Liver (tissue), 7 donors: ENCODE measurements at regions not wholly inside any gene's neighbourhood (a gene's known extent, or its start where the extent isn't known, plus 50 kb on each side); places are given as distances from the start of the nearest gene placed in this dataset.

Source experiments
- DNase-seq: peaks from one replicate; pipeline ENCODE4 v3.0.0-alpha.2; 2017; ENCODE audit warnings: low spot score
- H3K27ac ChIP-seq, 2 donors: one replicate each; pipeline ENCODE4 v1.7.0; 2013; ENCODE audit warnings: inconsistent platforms in 2 of 2, low read length in 2 of 2, control low read depth in 1 of 2, low read depth in 1 of 2, mild to moderate bottlenecking in 1 of 2
- H3K27me3 ChIP-seq, 4 donors: one replicate each; pipeline versions ENCODE4 v1.6.1 to v1.7.0; 2013; ENCODE audit warnings: low read length in 3 of 4, inconsistent platforms in 1 of 4, mild to moderate bottlenecking in 1 of 4, moderate library complexity in 1 of 4; ENCODE audit not compliant: control insufficient read depth in 4 of 4, insufficient read depth in 4 of 4
- H3K36me3 ChIP-seq, 4 donors: one replicate each; pipeline versions ENCODE4 v1.6.1 to v1.7.0; 2013; ENCODE audit warnings: low read length in 3 of 4, mild to moderate bottlenecking in 3 of 4, low read depth in 1 of 4, moderate library complexity in 1 of 4; ENCODE audit not compliant: control insufficient read depth in 4 of 4, insufficient read depth in 3 of 4
- H3K4me1 ChIP-seq, 4 donors: one replicate each; pipeline versions ENCODE4 v1.6.1 to v1.7.0; 2013; ENCODE audit warnings: low read length in 3 of 4, mild to moderate bottlenecking in 3 of 4, moderate library complexity in 1 of 4; ENCODE audit not compliant: control insufficient read depth in 4 of 4, insufficient read depth in 4 of 4
- H3K4me3 ChIP-seq, 3 donors: one replicate each; pipeline versions ENCODE4 v1.6.1 to v1.7.0; 2013; ENCODE audit warnings: low read length in 3 of 3, control low read depth in 1 of 3, low read depth in 1 of 3, mild to moderate bottlenecking in 1 of 3
- H3K9ac ChIP-seq, 2 donors: one replicate each; pipeline ENCODE4 v1.7.0; 2013; ENCODE audit warnings: low read length in 2 of 2, mild to moderate bottlenecking in 2 of 2, moderate library complexity in 2 of 2, control low read depth in 1 of 2, low read depth in 1 of 2
- H3K9me3 ChIP-seq, 4 donors: one replicate each; pipeline versions ENCODE4 v1.6.1 to v1.7.0; 2013; ENCODE audit warnings: low read length in 3 of 4; ENCODE audit not compliant: control insufficient read depth in 4 of 4
- EGR1 ChIP-seq, 2 donors: IDR thresholded peaks; 2 replicates each; pipeline ENCODE4 v1.6.1; 2016 to 2018; ENCODE audit warnings: antibody characterized with exemption in 2 of 2, low read depth in 2 of 2
- FOXA1 ChIP-seq: IDR thresholded peaks from 2 replicates; pipeline ENCODE4 v1.6.1; 2016; ENCODE audit warnings: antibody characterized with exemption
- FOXA2 ChIP-seq: IDR thresholded peaks from 2 replicates; pipeline ENCODE4 v1.6.1; 2016; ENCODE audit warnings: antibody characterized with exemption
- GABPA ChIP-seq, 2 donors: IDR thresholded peaks in 1 of 2; conservative IDR thresholded peaks in 1 of 2; 2 replicates each; pipeline ENCODE4 v1.6.1; 2016; ENCODE audit warnings: antibody characterized with exemption in 2 of 2, mild to moderate bottlenecking in 1 of 2, moderate library complexity in 1 of 2
- HNF4A ChIP-seq, 2 donors: conservative IDR thresholded peaks; 2 replicates each; pipeline ENCODE4 v1.6.1; 2016; ENCODE audit warnings: antibody characterized with exemption in 2 of 2, mild to moderate bottlenecking in 2 of 2
- HNF4G ChIP-seq: IDR thresholded peaks from 2 replicates; pipeline ENCODE4 v1.6.1; 2016; ENCODE audit warnings: antibody characterized with exemption
- JUND ChIP-seq, 2 donors: IDR thresholded peaks; 2 replicates each; pipeline ENCODE4 v1.6.1; 2016; ENCODE audit warnings: antibody characterized with exemption in 2 of 2
- NR2F2 ChIP-seq: IDR thresholded peaks from 2 replicates; pipeline ENCODE4 v1.6.1; 2016; ENCODE audit warnings: antibody characterized with exemption
- RAD21 ChIP-seq, 2 donors: IDR thresholded peaks; 2 replicates each; pipeline ENCODE4 v1.6.1; 2016; ENCODE audit warnings: antibody characterized with exemption in 2 of 2, mild to moderate bottlenecking in 2 of 2
- RXRA ChIP-seq, 2 donors: IDR thresholded peaks; 2 replicates each; pipeline ENCODE4 v1.6.1; 2017 to 2018; ENCODE audit warnings: antibody characterized with exemption in 2 of 2, mild to moderate bottlenecking in 1 of 2
- SP1 ChIP-seq: IDR thresholded peaks from 2 replicates; pipeline ENCODE4 v1.6.1; 2018; ENCODE audit warnings: antibody characterized with exemption, mild to moderate bottlenecking
- TAF1 ChIP-seq: conservative IDR thresholded peaks from 2 replicates; pipeline ENCODE4 v1.6.1; 2016; ENCODE audit warnings: antibody characterized with exemption, mild to moderate bottlenecking
- YY1 ChIP-seq: IDR thresholded peaks from 2 replicates; pipeline ENCODE4 v1.6.1; 2016; ENCODE audit warnings: antibody characterized with exemption, mild to moderate bottlenecking
- TF ChIP-seq, protein P1 (sequence below): IDR thresholded peaks from 2 replicates; pipeline ENCODE4 v1.6.1; 2016; ENCODE audit warnings: antibody characterized with exemption, mild to moderate bottlenecking
- TF ChIP-seq, protein P2 (sequence below): fragments of 150-350 bp; IDR thresholded peaks from 2 replicates; pipeline ENCODE4 v1.5.1; 2017; ENCODE audit warnings: improper control_type of control experiment, low read depth, low read length; ENCODE audit not compliant: missing input control
- TF ChIP-seq, protein P3 (sequence below): IDR thresholded peaks from 2 replicates; pipeline ENCODE4 v1.6.1; 2016; ENCODE audit warnings: antibody characterized with exemption
- TF ChIP-seq, protein P4 (sequence below): IDR thresholded peaks from 2 replicates; pipeline ENCODE4 v1.6.1; 2016; ENCODE audit warnings: antibody characterized with exemption
- TF ChIP-seq, protein P5 (sequence below): IDR thresholded peaks from 2 replicates; pipeline ENCODE4 v1.6.1; 2016; ENCODE audit warnings: antibody characterized with exemption
- donor health status: healthy.
- donor health status: healthy.
- donor health status: healthy.
- donor health status: healthy.

DNA sequence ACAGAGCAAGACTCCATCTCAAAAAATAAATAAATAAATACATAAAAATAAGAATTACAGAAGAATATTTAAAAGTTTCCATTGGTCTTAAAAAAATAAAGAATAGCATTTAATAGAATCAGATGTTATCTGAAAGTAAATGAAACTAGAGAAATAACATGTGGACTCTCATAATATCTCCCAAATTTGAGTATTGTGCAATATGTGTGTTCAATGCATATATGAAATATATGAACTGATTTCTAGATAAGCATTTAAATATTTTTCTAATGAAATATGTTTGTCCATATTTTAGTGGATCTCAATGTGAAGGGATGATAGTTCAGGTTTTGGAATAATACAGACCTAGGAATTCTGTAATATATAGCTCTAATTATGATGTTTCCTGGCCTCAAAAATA, 265.9 kb upstream of the PMFBP1 start:
- DNase-seq, result no peak
- no peak overlapping the region for H3K9ac ChIP-seq
- TF ChIP-seq JUND (IDR thresholded peaks at IDR 0.05) (no peak), SP1 (no peak), GABPA (IDR thresholded peaks at IDR 0.05 in 1 of 2, conservative IDR thresholded peaks at IDR 0.05 in 1 of 2) (no peak), RXRA (IDR thresholded peaks at IDR 0.05) (no peak), TAF1 (no peak), FOXA2 (no peak), HNF4A (conservative IDR thresholded peaks at IDR 0.05) (no peak), FOXA1 (no peak), EGR1 (IDR thresholded peaks at IDR 0.05; ENCODE audit: low read depth in 2 of 2) (no peak), YY1 (no peak), NR2F2 (no peak), HNF4G (no peak), RAD21 (IDR thresholded peaks at IDR 0.05) (no peak)
- TF ChIP-seq, protein P1, sequence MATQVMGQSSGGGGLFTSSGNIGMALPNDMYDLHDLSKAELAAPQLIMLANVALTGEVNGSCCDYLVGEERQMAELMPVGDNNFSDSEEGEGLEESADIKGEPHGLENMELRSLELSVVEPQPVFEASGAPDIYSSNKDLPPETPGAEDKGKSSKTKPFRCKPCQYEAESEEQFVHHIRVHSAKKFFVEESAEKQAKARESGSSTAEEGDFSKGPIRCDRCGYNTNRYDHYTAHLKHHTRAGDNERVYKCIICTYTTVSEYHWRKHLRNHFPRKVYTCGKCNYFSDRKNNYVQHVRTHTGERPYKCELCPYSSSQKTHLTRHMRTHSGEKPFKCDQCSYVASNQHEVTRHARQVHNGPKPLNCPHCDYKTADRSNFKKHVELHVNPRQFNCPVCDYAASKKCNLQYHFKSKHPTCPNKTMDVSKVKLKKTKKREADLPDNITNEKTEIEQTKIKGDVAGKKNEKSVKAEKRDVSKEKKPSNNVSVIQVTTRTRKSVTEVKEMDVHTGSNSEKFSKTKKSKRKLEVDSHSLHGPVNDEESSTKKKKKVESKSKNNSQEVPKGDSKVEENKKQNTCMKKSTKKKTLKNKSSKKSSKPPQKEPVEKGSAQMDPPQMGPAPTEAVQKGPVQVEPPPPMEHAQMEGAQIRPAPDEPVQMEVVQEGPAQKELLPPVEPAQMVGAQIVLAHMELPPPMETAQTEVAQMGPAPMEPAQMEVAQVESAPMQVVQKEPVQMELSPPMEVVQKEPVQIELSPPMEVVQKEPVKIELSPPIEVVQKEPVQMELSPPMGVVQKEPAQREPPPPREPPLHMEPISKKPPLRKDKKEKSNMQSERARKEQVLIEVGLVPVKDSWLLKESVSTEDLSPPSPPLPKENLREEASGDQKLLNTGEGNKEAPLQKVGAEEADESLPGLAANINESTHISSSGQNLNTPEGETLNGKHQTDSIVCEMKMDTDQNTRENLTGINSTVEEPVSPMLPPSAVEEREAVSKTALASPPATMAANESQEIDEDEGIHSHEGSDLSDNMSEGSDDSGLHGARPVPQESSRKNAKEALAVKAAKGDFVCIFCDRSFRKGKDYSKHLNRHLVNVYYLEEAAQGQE, result no peak
- TF ChIP-seq, protein P2, sequence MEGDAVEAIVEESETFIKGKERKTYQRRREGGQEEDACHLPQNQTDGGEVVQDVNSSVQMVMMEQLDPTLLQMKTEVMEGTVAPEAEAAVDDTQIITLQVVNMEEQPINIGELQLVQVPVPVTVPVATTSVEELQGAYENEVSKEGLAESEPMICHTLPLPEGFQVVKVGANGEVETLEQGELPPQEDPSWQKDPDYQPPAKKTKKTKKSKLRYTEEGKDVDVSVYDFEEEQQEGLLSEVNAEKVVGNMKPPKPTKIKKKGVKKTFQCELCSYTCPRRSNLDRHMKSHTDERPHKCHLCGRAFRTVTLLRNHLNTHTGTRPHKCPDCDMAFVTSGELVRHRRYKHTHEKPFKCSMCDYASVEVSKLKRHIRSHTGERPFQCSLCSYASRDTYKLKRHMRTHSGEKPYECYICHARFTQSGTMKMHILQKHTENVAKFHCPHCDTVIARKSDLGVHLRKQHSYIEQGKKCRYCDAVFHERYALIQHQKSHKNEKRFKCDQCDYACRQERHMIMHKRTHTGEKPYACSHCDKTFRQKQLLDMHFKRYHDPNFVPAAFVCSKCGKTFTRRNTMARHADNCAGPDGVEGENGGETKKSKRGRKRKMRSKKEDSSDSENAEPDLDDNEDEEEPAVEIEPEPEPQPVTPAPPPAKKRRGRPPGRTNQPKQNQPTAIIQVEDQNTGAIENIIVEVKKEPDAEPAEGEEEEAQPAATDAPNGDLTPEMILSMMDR, result no peak
- TF ChIP-seq, protein P3, sequence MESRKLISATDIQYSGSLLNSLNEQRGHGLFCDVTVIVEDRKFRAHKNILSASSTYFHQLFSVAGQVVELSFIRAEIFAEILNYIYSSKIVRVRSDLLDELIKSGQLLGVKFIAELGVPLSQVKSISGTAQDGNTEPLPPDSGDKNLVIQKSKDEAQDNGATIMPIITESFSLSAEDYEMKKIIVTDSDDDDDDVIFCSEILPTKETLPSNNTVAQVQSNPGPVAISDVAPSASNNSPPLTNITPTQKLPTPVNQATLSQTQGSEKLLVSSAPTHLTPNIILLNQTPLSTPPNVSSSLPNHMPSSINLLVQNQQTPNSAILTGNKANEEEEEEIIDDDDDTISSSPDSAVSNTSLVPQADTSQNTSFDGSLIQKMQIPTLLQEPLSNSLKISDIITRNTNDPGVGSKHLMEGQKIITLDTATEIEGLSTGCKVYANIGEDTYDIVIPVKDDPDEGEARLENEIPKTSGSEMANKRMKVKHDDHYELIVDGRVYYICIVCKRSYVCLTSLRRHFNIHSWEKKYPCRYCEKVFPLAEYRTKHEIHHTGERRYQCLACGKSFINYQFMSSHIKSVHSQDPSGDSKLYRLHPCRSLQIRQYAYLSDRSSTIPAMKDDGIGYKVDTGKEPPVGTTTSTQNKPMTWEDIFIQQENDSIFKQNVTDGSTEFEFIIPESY, result no peak
- TF ChIP-seq, protein P4, sequence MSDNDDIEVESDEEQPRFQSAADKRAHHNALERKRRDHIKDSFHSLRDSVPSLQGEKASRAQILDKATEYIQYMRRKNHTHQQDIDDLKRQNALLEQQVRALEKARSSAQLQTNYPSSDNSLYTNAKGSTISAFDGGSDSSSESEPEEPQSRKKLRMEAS, result no peak
- TF ChIP-seq, protein P5, sequence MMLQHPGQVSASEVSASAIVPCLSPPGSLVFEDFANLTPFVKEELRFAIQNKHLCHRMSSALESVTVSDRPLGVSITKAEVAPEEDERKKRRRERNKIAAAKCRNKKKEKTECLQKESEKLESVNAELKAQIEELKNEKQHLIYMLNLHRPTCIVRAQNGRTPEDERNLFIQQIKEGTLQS, result no peak
- H3K4me1 ChIP-seq, result no peaks in the 10 kb centered on the region
- peaks cover 2 to 21% (median 6%) of the 10 kb centered on the region in 4 donors for H3K9me3 ChIP-seq
- no peaks in the 10 kb centered on the region for H3K27me3 ChIP-seq
- no peaks in the 10 kb centered on the region for H3K36me3 ChIP-seq
- no peak overlapping the region for H3K27ac ChIP-seq
- no peak overlapping the region for H3K4me3 ChIP-seq
